ENCODE measurements at regions not wholly inside any gene's neighbourhood (a gene's known extent, or its start where the extent isn't known, plus 50 kb on each side); places are given as distances from the start of the nearest gene placed in this dataset.

DNA sequence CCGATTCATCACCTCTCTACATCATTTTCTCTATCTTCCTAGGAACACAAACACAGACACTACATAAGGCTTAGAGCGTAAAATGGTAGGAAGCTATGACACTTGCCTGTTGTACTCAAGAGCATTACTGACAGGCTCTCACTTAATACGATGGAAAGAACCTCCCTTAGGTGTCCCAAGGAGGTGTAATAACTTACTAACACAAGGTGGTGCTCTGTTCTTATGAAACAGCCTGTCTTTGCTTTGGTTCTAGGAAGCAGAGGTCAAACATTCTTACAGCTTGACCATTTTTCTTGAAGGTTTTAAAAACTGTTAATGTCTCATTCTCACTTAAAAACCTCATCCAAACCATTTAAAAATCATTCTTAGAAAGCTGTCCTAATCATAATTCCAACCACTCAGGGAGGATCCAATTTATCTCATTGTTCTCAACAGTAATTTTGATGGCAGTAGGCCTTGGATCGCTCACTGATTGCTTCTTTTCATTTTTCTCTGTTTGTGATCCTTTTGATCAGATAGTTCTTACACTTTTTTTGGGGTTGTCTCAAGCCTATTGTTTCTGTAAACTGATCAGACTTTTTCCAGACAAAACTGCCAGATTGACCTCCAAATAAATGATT is 317.8 kb upstream of the AGTR1 start:
- TF ChIP-seq, protein P1, sequence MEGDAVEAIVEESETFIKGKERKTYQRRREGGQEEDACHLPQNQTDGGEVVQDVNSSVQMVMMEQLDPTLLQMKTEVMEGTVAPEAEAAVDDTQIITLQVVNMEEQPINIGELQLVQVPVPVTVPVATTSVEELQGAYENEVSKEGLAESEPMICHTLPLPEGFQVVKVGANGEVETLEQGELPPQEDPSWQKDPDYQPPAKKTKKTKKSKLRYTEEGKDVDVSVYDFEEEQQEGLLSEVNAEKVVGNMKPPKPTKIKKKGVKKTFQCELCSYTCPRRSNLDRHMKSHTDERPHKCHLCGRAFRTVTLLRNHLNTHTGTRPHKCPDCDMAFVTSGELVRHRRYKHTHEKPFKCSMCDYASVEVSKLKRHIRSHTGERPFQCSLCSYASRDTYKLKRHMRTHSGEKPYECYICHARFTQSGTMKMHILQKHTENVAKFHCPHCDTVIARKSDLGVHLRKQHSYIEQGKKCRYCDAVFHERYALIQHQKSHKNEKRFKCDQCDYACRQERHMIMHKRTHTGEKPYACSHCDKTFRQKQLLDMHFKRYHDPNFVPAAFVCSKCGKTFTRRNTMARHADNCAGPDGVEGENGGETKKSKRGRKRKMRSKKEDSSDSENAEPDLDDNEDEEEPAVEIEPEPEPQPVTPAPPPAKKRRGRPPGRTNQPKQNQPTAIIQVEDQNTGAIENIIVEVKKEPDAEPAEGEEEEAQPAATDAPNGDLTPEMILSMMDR (IDR thresholded peaks at IDR 0.05): peak in 3 of 6 experiments; percentile 27 to 36 (median 35)
- no peak for TF ChIP-seq POLR2AphosphoS5 (IDR thresholded peaks at IDR 0.05)
- Histone ChIP-seq H3K27me3 (no peaks in the 10 kb centered on the region), H3K9me3 (no peaks in the 10 kb centered on the region), H3K27ac (no peak overlapping the region), H3K4me3 (no peak overlapping the region), H3K36me3 (no peaks in the 10 kb centered on the region), H3K4me1 (no peaks in the 10 kb centered on the region)
- ATAC-seq (ENCODE audit: low FRiP score in 2 of 2): peak in 1 of 2 donors; percentile 75
- WGBS, 2 donors: 59 to 64% methylated on average over 4 of the region's 4 CpGs
- DNase-seq: no peak

DNA sequence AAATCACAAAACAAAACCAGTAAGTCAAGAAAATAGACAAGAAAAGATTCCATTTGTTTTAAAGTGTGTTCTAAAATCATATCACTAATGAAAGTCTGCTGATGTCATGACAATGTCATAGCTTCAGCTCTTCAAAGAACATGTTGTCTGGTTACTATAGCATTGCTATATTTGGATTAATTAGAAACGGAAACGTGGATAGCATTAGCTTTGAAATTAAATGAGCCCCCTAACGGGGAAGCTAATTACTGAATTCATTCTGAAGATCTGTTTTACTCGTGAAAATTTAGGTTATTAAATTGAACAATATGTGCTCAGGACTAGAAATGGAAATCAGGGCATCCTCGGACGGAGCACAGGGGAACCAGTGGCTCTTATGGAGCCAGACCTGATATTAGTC is 316.7 kb upstream of the AGTR1 start:
- Histone ChIP-seq H3K9me3 (no peaks in the 10 kb centered on the region), H3K36me3 (no peaks in the 10 kb centered on the region), H3K4me1 (no peaks in the 10 kb centered on the region), H3K27me3 (no peaks in the 10 kb centered on the region), H3K4me3 (no peak overlapping the region), H3K27ac (no peak overlapping the region)
- 84 to 85% methylated on average over 6 of the region's 6 CpGs for WGBS, 2 donors
- DNase-seq: no peak
- no peak for ATAC-seq (ENCODE audit: low FRiP score in 2 of 2)
- TF ChIP-seq, protein P1 (IDR thresholded peaks at IDR 0.05): no peak
- TF ChIP-seq POLR2A (IDR thresholded peaks at IDR 0.05) (no peak), EP300 (IDR thresholded peaks at IDR 0.05) (no peak), POLR2AphosphoS5 (IDR thresholded peaks at IDR 0.05) (no peak)

- WGBS, 2 donors: 51 to 75% methylated on average over 4 of the region's 4 CpGs
- DNase-seq: no peak
These were observed 307.8 kb upstream of the AGTR1 start for GRCh38 chr3:148389916-148390315.

GRCh38 chr3:148395821-148396220 is 301.9 kb upstream of the AGTR1 start:
- Histone ChIP-seq H3K4me1 (no peaks in the 10 kb centered on the region), H3K36me3 (no peaks in the 10 kb centered on the region)
- DNase-seq: no peak

More at GRCh38 chr3:148389916-148390315, 307.8 kb upstream of the AGTR1 start:
- H3K4me1 ChIP-seq: no peaks in the 10 kb centered on the region
- ATAC-seq (ENCODE audit: low FRiP score in 2 of 2): no peak
- H3K4me3 ChIP-seq: no peak overlapping the region
- H3K27ac ChIP-seq: no peak overlapping the region
- TF ChIP-seq EP300 (IDR thresholded peaks at IDR 0.05) (no peak), POLR2AphosphoS5 (IDR thresholded peaks at IDR 0.05) (no peak), POLR2A (IDR thresholded peaks at IDR 0.05) (no peak)
- TF ChIP-seq, protein P1 (IDR thresholded peaks at IDR 0.05): no peak
- no peaks in the 10 kb centered on the region for H3K9me3 ChIP-seq
- no peaks in the 10 kb centered on the region for H3K27me3 ChIP-seq
- H3K36me3 ChIP-seq: no peaks in the 10 kb centered on the region

GRCh38 chr3:148400754-148401153 is 296.9 kb upstream of the AGTR1 start:
- Histone ChIP-seq H3K36me3 (no peaks in the 10 kb centered on the region), H3K27me3 (no peaks in the 10 kb centered on the region), H3K4me3 (no peak overlapping the region), H3K27ac (peak overlapping the region in 1 of 4 donors; percentile 34), H3K4me1 (no peaks in the 10 kb centered on the region), H3K9me3 (no peaks in the 10 kb centered on the region)
- no peak for ATAC-seq (ENCODE audit: low FRiP score in 2 of 2)
- TF ChIP-seq EP300 (IDR thresholded peaks at IDR 0.05) (no peak), POLR2A (IDR thresholded peaks at IDR 0.05) (no peak), POLR2AphosphoS5 (IDR thresholded peaks at IDR 0.05) (no peak)
- TF ChIP-seq, protein P1 (IDR thresholded peaks at IDR 0.05): no peak
- 78 to 85% methylated on average over 1 of the region's 1 CpG for WGBS, 2 donors
- no peak for DNase-seq

More at GRCh38 chr3:148395821-148396220, 301.9 kb upstream of the AGTR1 start:
- Histone ChIP-seq H3K4me3 (no peak overlapping the region), H3K27ac (no peak overlapping the region), H3K27me3 (no peaks in the 10 kb centered on the region), H3K9me3 (no peaks in the 10 kb centered on the region)
- no peak for ATAC-seq (ENCODE audit: low FRiP score in 2 of 2)
- TF ChIP-seq POLR2AphosphoS5 (IDR thresholded peaks at IDR 0.05): no peak
- TF ChIP-seq POLR2A (IDR thresholded peaks at IDR 0.05): no peak
